Esophagus muscularis mucosa (tissue), 4 donors: ENCODE measurements at regions not wholly inside any gene's neighbourhood (a gene's known extent, or its start where the extent isn't known, plus 50 kb on each side); places are given as distances from the start of the nearest gene placed in this dataset.

Source experiments
- DNase-seq: peaks from one replicate; pipeline ENCODE4 v3.0.0-alpha.2; 2017; ENCODE audit errors: extremely low spot score
- H3K27ac ChIP-seq, 4 donors: fragments of 200-600 bp; sonication (generic); replicated peaks in 1 of 4; 1 replicate in 3 of 4; 2 replicates in 1 of 4; pipeline ENCODE4 v1.5.1; 2016 to 2019; ENCODE audit warnings: mild to moderate bottlenecking in 1 of 4
- H3K27me3 ChIP-seq, 4 donors: fragments of 200-600 bp; sonication (generic); one replicate each; pipeline versions ENCODE4 v1.5.1 to v1.6.0; 2016 to 2019
- H3K36me3 ChIP-seq, 4 donors: fragments of 200-600 bp; sonication (generic); one replicate each; pipeline ENCODE4 v1.5.1; 2016 to 2019
- H3K4me1 ChIP-seq, 4 donors: fragments of 200-600 bp; sonication (generic); one replicate each; pipeline ENCODE4 v1.5.1; 2016 to 2019
- H3K4me3 ChIP-seq, 4 donors: fragments of 200-600 bp; sonication (generic); 1 replicate in 2 of 4; 2 replicates in 2 of 4; pipeline ENCODE4 v1.5.1; 2016 to 2019; ENCODE audit warnings: mild to moderate bottlenecking in 4 of 4, moderate library complexity in 1 of 4
- H3K9me3 ChIP-seq, 4 donors: fragments of 200-600 bp; sonication (generic); 1 replicate in 3 of 4; 2 replicates in 1 of 4; pipeline ENCODE4 v1.5.1; 2016 to 2019
- CTCF ChIP-seq, 3 experiments: fragments of 200-600 bp in 2 of 3; fragments of 450-650 bp in 1 of 3; sonication (generic) in 2 of 3; IDR thresholded peaks; one replicate each; pipeline ENCODE4 v1.5.1; 2017 to 2019; ENCODE audit warnings: antibody characterized with exemption in 3 of 3, mild to moderate bottlenecking in 2 of 3, moderate library complexity in 1 of 3
- EP300 ChIP-seq: sonication (generic); formaldehyde crosslinking; IDR thresholded peaks from one replicate; pipeline ENCODE4 v1.6.1; 2017; ENCODE audit warnings: antibody characterized with exemption
- POLR2A ChIP-seq: fragments of 450-650 bp; IDR thresholded peaks from one replicate; pipeline ENCODE4 v1.6.1; 2017; ENCODE audit warnings: antibody characterized with exemption, moderate library complexity, mild to moderate bottlenecking, low read depth
- POLR2AphosphoS5 ChIP-seq, 2 donors: sonication (generic); formaldehyde crosslinking; IDR thresholded peaks; one replicate each; pipeline ENCODE4 v1.6.1; 2017; ENCODE audit warnings: antibody characterized with exemption in 2 of 2
- WGBS: methylation state at CpG from one replicate; pipeline ENCODE4 v1.1.5; 2018; 5-methylcytosine and 5-hydroxymethylcytosine counted together
- intact Hi-C: fragments of 100-400 bp; cut with DNase I; formaldehyde crosslinking; loops from one replicate; pipeline ENCODE4 v1.15.1; 2023

- no peaks in the 10 kb centered on the region for H3K36me3 ChIP-seq
- 90% methylated on average over 11 of the region's 11 CpGs for WGBS
- peaks cover 0 to 16% (median 10%) of the 10 kb centered on the region in 4 donors for H3K9me3 ChIP-seq
- TF ChIP-seq POLR2A, result no peak
- intact Hi-C loops, result no loop called here
- H3K27me3 ChIP-seq, result no peaks in the 10 kb centered on the region
- DNase-seq, result no peak
- no peaks in the 10 kb centered on the region for H3K4me1 ChIP-seq
- no peak overlapping the region for H3K4me3 ChIP-seq
- no peak overlapping the region for H3K27ac ChIP-seq
Measured at GRCh38 chr1:69313118-69313517, 254.6 kb upstream of the LRRC7 start.

GRCh38 chr1:69315416-69315815, 252.3 kb upstream of the LRRC7 start:
- Histone ChIP-seq H3K27ac (no peak overlapping the region), H3K27me3 (no peaks in the 10 kb centered on the region), H3K36me3 (no peaks in the 10 kb centered on the region), H3K4me1 (no peaks in the 10 kb centered on the region), H3K9me3 (peaks cover 0 to 16% (median 10%) of the 10 kb centered on the region in 4 donors), H3K4me3 (no peak overlapping the region)
- TF ChIP-seq CTCF (IDR thresholded peaks at IDR 0.05), result no peak
- TF ChIP-seq EP300, result no peak
- TF ChIP-seq POLR2AphosphoS5 (IDR thresholded peaks at IDR 0.05), result no peak
- no peak for TF ChIP-seq POLR2A
- intact Hi-C loops, result no loop called here
- no peak for DNase-seq
- WGBS, result 91% methylated on average over 3 of the region's 3 CpGs

- H3K27ac ChIP-seq, result no peak overlapping the region
- no peaks in the 10 kb centered on the region for H3K27me3 ChIP-seq
- peaks cover 0 to 16% (median 10%) of the 10 kb centered on the region in 4 donors for H3K9me3 ChIP-seq
- DNase-seq, result no peak
- intact Hi-C loops, result no loop called here
- TF ChIP-seq EP300 (no peak), CTCF (IDR thresholded peaks at IDR 0.05) (no peak), POLR2AphosphoS5 (IDR thresholded peaks at IDR 0.05) (no peak), POLR2A (no peak)
- H3K4me1 ChIP-seq, result no peaks in the 10 kb centered on the region
- no peak overlapping the region for H3K4me3 ChIP-seq
- no peaks in the 10 kb centered on the region for H3K36me3 ChIP-seq
Measured at GRCh38 chr1:69315823-69316222, 251.9 kb upstream of the LRRC7 start.

- Histone ChIP-seq H3K27ac (no peak overlapping the region), H3K9me3 (peaks cover 0 to 5% (median under 1%) of the 10 kb centered on the region in 4 donors), H3K4me3 (no peak overlapping the region), H3K27me3 (no peaks in the 10 kb centered on the region), H3K36me3 (no peaks in the 10 kb centered on the region), H3K4me1 (no peaks in the 10 kb centered on the region)
- DNase-seq, result no peak
- intact Hi-C loops, result no loop called here
- WGBS, result 72% methylated on average over 5 of the region's 5 CpGs
- TF ChIP-seq EP300 (no peak), POLR2A (no peak), CTCF (IDR thresholded peaks at IDR 0.05) (no peak), POLR2AphosphoS5 (IDR thresholded peaks at IDR 0.05) (no peak)
Measured at GRCh38 chr1:69319287-69319686, 248.4 kb upstream of the LRRC7 start.

GRCh38 chr1:69320757-69321211, 246.9 kb upstream of the LRRC7 start:
- intact Hi-C loops, result no loop called here
- H3K27ac ChIP-seq, result no peak overlapping the region
- H3K4me1 ChIP-seq, result no peaks in the 10 kb centered on the region
- no peak overlapping the region for H3K4me3 ChIP-seq
- TF ChIP-seq POLR2A (no peak), POLR2AphosphoS5 (IDR thresholded peaks at IDR 0.05) (no peak), CTCF (IDR thresholded peaks at IDR 0.05) (no peak), EP300 (no peak)
- H3K27me3 ChIP-seq, result no peaks in the 10 kb centered on the region
- no peaks in the 10 kb centered on the region for H3K9me3 ChIP-seq
- no peaks in the 10 kb centered on the region for H3K36me3 ChIP-seq
- 58% methylated on average over 5 of the region's 5 CpGs for WGBS
- DNase-seq, result no peak
